Stomach (tissue), 8 donors: ENCODE measurements at regions not wholly inside any gene's neighbourhood (a gene's known extent, or its start where the extent isn't known, plus 50 kb on each side); places are given as distances from the start of the nearest gene placed in this dataset.

Experiments
- DNase-seq, 2 donors: peaks; one replicate each; pipeline versions ENCODE4 v3.0.0 to v3.0.0-alpha.2; 2013 to 2019
- H3K27ac ChIP-seq, 5 donors: fragments of 200-600 bp in 4 of 5; sonication (generic) in 4 of 5; one replicate each; pipeline ENCODE4 v1.5.1; 2013 to 2019; ENCODE audit warnings: mild to moderate bottlenecking in 1 of 5, moderate library complexity in 1 of 5
- H3K27me3 ChIP-seq, 3 donors: fragments of 200-600 bp; sonication (generic); one replicate each; pipeline ENCODE4 v1.5.1; 2017 to 2019; ENCODE audit warnings: mixed run types in 1 of 3
- H3K36me3 ChIP-seq, 4 donors: fragments of 200-600 bp; sonication (generic); 1 replicate in 3 of 4; 2 replicates in 1 of 4; pipeline ENCODE4 v1.5.1; 2016 to 2019
- H3K4me1 ChIP-seq, 4 donors: fragments of 200-600 bp; sonication (generic); one replicate each; pipeline ENCODE4 v1.5.1; 2016 to 2019
- H3K4me3 ChIP-seq, 4 donors: fragments of 200-600 bp; sonication (generic) in 3 of 4; one replicate each; pipeline ENCODE4 v1.5.1; 2016 to 2019; ENCODE audit warnings: mild to moderate bottlenecking in 1 of 4
- H3K9me3 ChIP-seq, 4 donors: fragments of 200-600 bp; sonication (generic); one replicate each; pipeline ENCODE4 v1.5.1; 2016 to 2019
- CTCF ChIP-seq, 7 experiments: fragments of 450-650 bp in 4 of 7; fragments of 200-600 bp in 3 of 7; sonication (generic) in 3 of 7; IDR thresholded peaks; one replicate each; pipeline ENCODE4 v1.5.1; 2016 to 2019; ENCODE audit warnings: antibody characterized with exemption in 7 of 7, control low read depth in 2 of 7, mild to moderate bottlenecking in 1 of 7
- EP300 ChIP-seq: sonication (generic); formaldehyde crosslinking; IDR thresholded peaks from one replicate; pipeline ENCODE4 v1.6.1; 2017; ENCODE audit warnings: antibody characterized with exemption
- POLR2A ChIP-seq, 4 donors: fragments of 450-650 bp; IDR thresholded peaks; one replicate each; pipeline ENCODE4 v1.6.1; 2016; ENCODE audit warnings: antibody characterized with exemption in 4 of 4, control low read depth in 2 of 4, mild to moderate bottlenecking in 1 of 4, moderate library complexity in 1 of 4
- POLR2AphosphoS5 ChIP-seq, 3 donors: sonication (generic); formaldehyde crosslinking; IDR thresholded peaks; one replicate each; pipeline ENCODE4 v1.6.1; 2016; ENCODE audit warnings: antibody characterized with exemption in 3 of 3
- WGBS, 5 donors: extraction: QIAGEN DNeasy Blood & Tissue Kit in 3 of 5; methylation state at CpG; one replicate each; pipeline versions ENCODE4 v1.1.5 to v1.1.7; 2013 to 2018; 5-methylcytosine and 5-hydroxymethylcytosine counted together
- intact Hi-C: fragments of 100-400 bp; cut with DNase I; formaldehyde crosslinking; loops from one replicate; pipeline ENCODE4 v1.15.1; 2023; ENCODE audit warnings: low total_unique reads
- donor health status: healthy with polysubstance abuse.
- donor health status: Bipolar disorder and iron deficiency.
- donor health status: healthy.

GRCh38 chr1:192740214-192740613 lies 68.6 kb upstream of the RGS2 start:
- Histone ChIP-seq H3K9me3 (peaks cover 0 to 7% (median 0%) of the 10 kb centered on the region in 4 donors), H3K27ac (no peak overlapping the region), H3K4me1 (no peaks in the 10 kb centered on the region), H3K27me3 (no peaks in the 10 kb centered on the region), H3K36me3 (no peaks in the 10 kb centered on the region), H3K4me3 (no peak overlapping the region)
- DNase-seq, result no peak
- WGBS, 5 donors, result 94 to 100% (median 95%) methylated on average over 1 of the region's 1 CpG
- TF ChIP-seq CTCF (IDR thresholded peaks at IDR 0.05), result no peak
- TF ChIP-seq POLR2A (IDR thresholded peaks at IDR 0.05), result no peak
- TF ChIP-seq EP300, result no peak
- TF ChIP-seq POLR2AphosphoS5 (IDR thresholded peaks at IDR 0.05), result no peak
- intact Hi-C loops, result no loop called here

GRCh38 chr1:192741095-192741494 lies 67.7 kb upstream of the RGS2 start:
- WGBS, 5 donors, result 88 to 96% (median 95%) methylated on average over 3 of the region's 3 CpGs
- no peak for TF ChIP-seq POLR2A (IDR thresholded peaks at IDR 0.05)
- TF ChIP-seq POLR2AphosphoS5 (IDR thresholded peaks at IDR 0.05), result no peak
- no peak for TF ChIP-seq EP300
- TF ChIP-seq CTCF (IDR thresholded peaks at IDR 0.05), result no peak
- Histone ChIP-seq H3K9me3 (peaks cover 0 to 7% (median 0%) of the 10 kb centered on the region in 4 donors), H3K4me3 (no peak overlapping the region), H3K4me1 (no peaks in the 10 kb centered on the region), H3K27ac (no peak overlapping the region), H3K36me3 (no peaks in the 10 kb centered on the region), H3K27me3 (no peaks in the 10 kb centered on the region)
- intact Hi-C loops, result no loop called here
- DNase-seq, result no peak

GRCh38 chr1:192747301-192747700 lies 61.5 kb upstream of the RGS2 start:
- intact Hi-C loops, result no loop called here
- H3K4me1 ChIP-seq, result no peaks in the 10 kb centered on the region

GRCh38 chr1:192747943-192748342 lies 60.9 kb upstream of the RGS2 start:
- 54 to 66% (median 61%) methylated on average over 3 of the region's 3 CpGs for WGBS, 5 donors
- H3K9me3 ChIP-seq, result no peaks in the 10 kb centered on the region
- TF ChIP-seq POLR2A (IDR thresholded peaks at IDR 0.05) (no peak), EP300 (no peak), CTCF (IDR thresholded peaks at IDR 0.05) (no peak), POLR2AphosphoS5 (IDR thresholded peaks at IDR 0.05) (no peak)
- H3K27me3 ChIP-seq, result no peaks in the 10 kb centered on the region
- intact Hi-C loops, result no loop called here
- H3K27ac ChIP-seq, result no peak overlapping the region
- H3K4me1 ChIP-seq, result no peaks in the 10 kb centered on the region
- no peaks in the 10 kb centered on the region for H3K36me3 ChIP-seq
- DNase-seq, result no peak
- H3K4me3 ChIP-seq, result no peak overlapping the region

More at GRCh38 chr1:192747301-192747700, 61.5 kb upstream of the RGS2 start:
- no peaks in the 10 kb centered on the region for H3K9me3 ChIP-seq
- TF ChIP-seq POLR2AphosphoS5 (IDR thresholded peaks at IDR 0.05), result no peak
- TF ChIP-seq CTCF (IDR thresholded peaks at IDR 0.05), result no peak
- no peak for TF ChIP-seq EP300
- no peak for TF ChIP-seq POLR2A (IDR thresholded peaks at IDR 0.05)
- no peak overlapping the region for H3K4me3 ChIP-seq
- no peaks in the 10 kb centered on the region for H3K27me3 ChIP-seq
- no peak for DNase-seq
- no peaks in the 10 kb centered on the region for H3K36me3 ChIP-seq
- no peak overlapping the region for H3K27ac ChIP-seq
